SK-N-SH treated with all-trans-retinoic acid at 6 μM for 48 hours (cell line): ENCODE measurements at regions not wholly inside any gene's neighbourhood (a gene's known extent, or its start where the extent isn't known, plus 50 kb on each side); places are given as distances from the start of the nearest gene placed in this dataset.

Experiments used
- ATAC-seq: fragments of 200-7000 bp; cut with Tn5 transposase; 3 replicates; pipeline ENCODE4 v1.9.1; 2020; ENCODE audit warnings: mild to moderate bottlenecking, moderate library complexity
- BACH2 ChIP-seq: fragments of 250-450 bp; sonication (Bioruptor Pico); IDR thresholded peaks from 2 replicates; pipeline ENCODE4 v1.9.0; 2021; ENCODE audit warnings: mild to moderate bottlenecking, borderline replicate concordance
- CSDC2 ChIP-seq: fragments of 250-450 bp; sonication (Bioruptor Pico); IDR thresholded peaks from 2 replicates; pipeline ENCODE4 v1.5.0; 2020; ENCODE audit warnings: mild to moderate bottlenecking, moderate library complexity
- ISL1 ChIP-seq: fragments of 250-450 bp; sonication (Bioruptor Pico); IDR thresholded peaks from 2 replicates; pipeline ENCODE4 v2.1.2; 2022; ENCODE audit warnings: mild to moderate bottlenecking, moderate library complexity
- PATZ1 ChIP-seq: fragments of 250-450 bp; sonication (Bioruptor Pico); IDR thresholded peaks from 2 replicates; pipeline ENCODE4 v1.8.0; 2020; ENCODE audit warnings: mild to moderate bottlenecking, moderate library complexity, borderline replicate concordance
- RARB ChIP-seq: fragments of 250-450 bp; sonication (Bioruptor Pico); IDR thresholded peaks from 2 replicates; pipeline ENCODE4 v1.8.0; 2021; ENCODE audit warnings: mild to moderate bottlenecking, moderate library complexity
- SNAI2 ChIP-seq: fragments of 250-450 bp; sonication (Bioruptor Pico); IDR thresholded peaks from 2 replicates; pipeline ENCODE4 v1.5.0; 2020; ENCODE audit warnings: mild to moderate bottlenecking, moderate library complexity
- TCF4 ChIP-seq: fragments of 250-450 bp; sonication (Bioruptor Pico); IDR thresholded peaks from 2 replicates; pipeline ENCODE4 v1.8.0; 2021; ENCODE audit warnings: mild to moderate bottlenecking, moderate library complexity, borderline replicate concordance
- TOX ChIP-seq: fragments of 250-450 bp; sonication (Bioruptor Pico); IDR thresholded peaks from 2 replicates; pipeline ENCODE4 v1.8.0; 2021; ENCODE audit warnings: mild to moderate bottlenecking, moderate library complexity, borderline replicate concordance
- ZC3H10 ChIP-seq: fragments of 250-450 bp; sonication (Bioruptor Pico); IDR thresholded peaks from 2 replicates; pipeline ENCODE4 v1.5.1; 2021; ENCODE audit warnings: mild to moderate bottlenecking, moderate library complexity
- ZFP30 ChIP-seq: fragments of 450-650 bp; formaldehyde crosslinking; IDR thresholded peaks from 2 replicates; pipeline ENCODE4 v1.5.0; 2022; ENCODE audit warnings: mild to moderate bottlenecking, moderate library complexity
- ZNF70 ChIP-seq: fragments of 450-650 bp; formaldehyde crosslinking; IDR thresholded peaks from 2 replicates; pipeline ENCODE4 v1.5.0; 2020; ENCODE audit warnings: mild to moderate bottlenecking, moderate library complexity
- ZNF8 ChIP-seq: fragments of 450-650 bp; formaldehyde crosslinking; IDR thresholded peaks from 2 replicates; pipeline ENCODE4 v1.5.0; 2020; ENCODE audit warnings: mild to moderate bottlenecking, moderate library complexity
- TF ChIP-seq, protein P1 (sequence below): fragments of 250-450 bp; sonication (Bioruptor Pico); IDR thresholded peaks from 2 replicates; pipeline ENCODE4 v1.8.0; 2021; ENCODE audit warnings: low read depth, mild to moderate bottlenecking, moderate library complexity, borderline replicate concordance
- TF ChIP-seq, protein P2 (sequence below): fragments of 250-450 bp; sonication (Bioruptor Pico); IDR thresholded peaks from 2 replicates; pipeline ENCODE4 v1.5.1; 2020; ENCODE audit warnings: low read depth, mild to moderate bottlenecking, moderate library complexity
- TF ChIP-seq, protein P3 (sequence below): fragments of 250-450 bp; sonication (Bioruptor Pico); IDR thresholded peaks from 2 replicates; pipeline ENCODE4 v1.5.0; 2020; ENCODE audit warnings: mild to moderate bottlenecking, moderate library complexity
- TF ChIP-seq, protein P4 (sequence below): fragments of 250-450 bp; sonication (Bioruptor Pico); IDR thresholded peaks from 2 replicates; pipeline ENCODE4 v1.5.1; 2021; ENCODE audit warnings: mild to moderate bottlenecking, moderate library complexity

DNA sequence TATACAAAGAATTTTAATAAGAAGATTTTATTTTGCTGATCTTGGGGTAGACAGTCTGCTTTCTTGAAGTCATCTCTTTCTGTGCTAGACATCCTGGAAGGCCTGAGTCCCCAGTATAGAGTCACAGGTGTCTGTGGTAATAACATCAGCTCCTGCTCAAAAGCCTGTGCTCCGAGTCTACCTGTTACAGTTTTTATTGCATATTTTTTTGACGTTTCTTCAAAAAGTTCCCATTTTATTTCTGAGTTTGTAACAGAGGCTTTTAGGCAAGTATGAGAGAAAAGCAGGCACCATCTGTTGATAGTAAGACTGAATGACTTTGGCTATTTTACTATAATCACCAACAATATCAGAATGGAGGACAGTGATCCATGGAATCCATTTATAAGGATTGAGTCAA lies 58.0 kb upstream of the WDR26 start:
- no peak for ATAC-seq
- TF ChIP-seq, protein P1, sequence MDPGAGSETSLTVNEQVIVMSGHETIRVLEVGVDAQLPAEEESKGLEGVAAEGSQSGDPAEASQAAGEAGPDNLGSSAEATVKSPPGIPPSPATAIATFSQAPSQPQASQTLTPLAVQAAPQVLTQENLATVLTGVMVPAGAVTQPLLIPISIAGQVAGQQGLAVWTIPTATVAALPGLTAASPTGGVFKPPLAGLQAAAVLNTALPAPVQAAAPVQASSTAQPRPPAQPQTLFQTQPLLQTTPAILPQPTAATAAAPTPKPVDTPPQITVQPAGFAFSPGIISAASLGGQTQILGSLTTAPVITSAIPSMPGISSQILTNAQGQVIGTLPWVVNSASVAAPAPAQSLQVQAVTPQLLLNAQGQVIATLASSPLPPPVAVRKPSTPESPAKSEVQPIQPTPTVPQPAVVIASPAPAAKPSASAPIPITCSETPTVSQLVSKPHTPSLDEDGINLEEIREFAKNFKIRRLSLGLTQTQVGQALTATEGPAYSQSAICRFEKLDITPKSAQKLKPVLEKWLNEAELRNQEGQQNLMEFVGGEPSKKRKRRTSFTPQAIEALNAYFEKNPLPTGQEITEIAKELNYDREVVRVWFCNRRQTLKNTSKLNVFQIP (CRISPR knock-in tag), result no peak
- no peak for TF ChIP-seq TCF4 (CRISPR knock-in tag)
- no peak for TF ChIP-seq TOX
- TF ChIP-seq ZFP30 (CRISPR knock-in tag), result no peak
- TF ChIP-seq CSDC2, result no peak
- no peak for TF ChIP-seq SNAI2 (CRISPR knock-in tag)
- TF ChIP-seq RARB (CRISPR knock-in tag), result no peak
- TF ChIP-seq, protein P2, sequence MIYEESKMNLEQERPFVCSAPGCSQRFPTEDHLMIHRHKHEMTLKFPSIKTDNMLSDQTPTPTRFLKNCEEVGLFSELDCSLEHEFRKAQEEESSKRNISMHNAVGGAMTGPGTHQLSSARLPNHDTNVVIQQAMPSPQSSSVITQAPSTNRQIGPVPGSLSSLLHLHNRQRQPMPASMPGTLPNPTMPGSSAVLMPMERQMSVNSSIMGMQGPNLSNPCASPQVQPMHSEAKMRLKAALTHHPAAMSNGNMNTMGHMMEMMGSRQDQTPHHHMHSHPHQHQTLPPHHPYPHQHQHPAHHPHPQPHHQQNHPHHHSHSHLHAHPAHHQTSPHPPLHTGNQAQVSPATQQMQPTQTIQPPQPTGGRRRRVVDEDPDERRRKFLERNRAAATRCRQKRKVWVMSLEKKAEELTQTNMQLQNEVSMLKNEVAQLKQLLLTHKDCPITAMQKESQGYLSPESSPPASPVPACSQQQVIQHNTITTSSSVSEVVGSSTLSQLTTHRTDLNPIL (CRISPR knock-in tag), result no peak
- TF ChIP-seq, protein P3, sequence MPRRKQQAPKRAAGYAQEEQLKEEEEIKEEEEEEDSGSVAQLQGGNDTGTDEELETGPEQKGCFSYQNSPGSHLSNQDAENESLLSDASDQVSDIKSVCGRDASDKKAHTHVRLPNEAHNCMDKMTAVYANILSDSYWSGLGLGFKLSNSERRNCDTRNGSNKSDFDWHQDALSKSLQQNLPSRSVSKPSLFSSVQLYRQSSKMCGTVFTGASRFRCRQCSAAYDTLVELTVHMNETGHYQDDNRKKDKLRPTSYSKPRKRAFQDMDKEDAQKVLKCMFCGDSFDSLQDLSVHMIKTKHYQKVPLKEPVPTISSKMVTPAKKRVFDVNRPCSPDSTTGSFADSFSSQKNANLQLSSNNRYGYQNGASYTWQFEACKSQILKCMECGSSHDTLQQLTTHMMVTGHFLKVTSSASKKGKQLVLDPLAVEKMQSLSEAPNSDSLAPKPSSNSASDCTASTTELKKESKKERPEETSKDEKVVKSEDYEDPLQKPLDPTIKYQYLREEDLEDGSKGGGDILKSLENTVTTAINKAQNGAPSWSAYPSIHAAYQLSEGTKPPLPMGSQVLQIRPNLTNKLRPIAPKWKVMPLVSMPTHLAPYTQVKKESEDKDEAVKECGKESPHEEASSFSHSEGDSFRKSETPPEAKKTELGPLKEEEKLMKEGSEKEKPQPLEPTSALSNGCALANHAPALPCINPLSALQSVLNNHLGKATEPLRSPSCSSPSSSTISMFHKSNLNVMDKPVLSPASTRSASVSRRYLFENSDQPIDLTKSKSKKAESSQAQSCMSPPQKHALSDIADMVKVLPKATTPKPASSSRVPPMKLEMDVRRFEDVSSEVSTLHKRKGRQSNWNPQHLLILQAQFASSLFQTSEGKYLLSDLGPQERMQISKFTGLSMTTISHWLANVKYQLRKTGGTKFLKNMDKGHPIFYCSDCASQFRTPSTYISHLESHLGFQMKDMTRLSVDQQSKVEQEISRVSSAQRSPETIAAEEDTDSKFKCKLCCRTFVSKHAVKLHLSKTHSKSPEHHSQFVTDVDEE (CRISPR knock-in tag), result no peak
- TF ChIP-seq PATZ1 (CRISPR knock-in tag), result no peak
- TF ChIP-seq ZNF70 (CRISPR knock-in tag), result no peak
- TF ChIP-seq, all 23 proteins: peak for 0

- no peak for TF ChIP-seq RARB (CRISPR knock-in tag)
- TF ChIP-seq SNAI2 (CRISPR knock-in tag), result no peak
- no peak for TF ChIP-seq ZNF70 (CRISPR knock-in tag)
- TF ChIP-seq ZNF8 (CRISPR knock-in tag), result no peak
- TF ChIP-seq, protein P1 (CRISPR knock-in tag), result no peak
- no peak for TF ChIP-seq ZFP30 (CRISPR knock-in tag)
- TF ChIP-seq, protein P4, sequence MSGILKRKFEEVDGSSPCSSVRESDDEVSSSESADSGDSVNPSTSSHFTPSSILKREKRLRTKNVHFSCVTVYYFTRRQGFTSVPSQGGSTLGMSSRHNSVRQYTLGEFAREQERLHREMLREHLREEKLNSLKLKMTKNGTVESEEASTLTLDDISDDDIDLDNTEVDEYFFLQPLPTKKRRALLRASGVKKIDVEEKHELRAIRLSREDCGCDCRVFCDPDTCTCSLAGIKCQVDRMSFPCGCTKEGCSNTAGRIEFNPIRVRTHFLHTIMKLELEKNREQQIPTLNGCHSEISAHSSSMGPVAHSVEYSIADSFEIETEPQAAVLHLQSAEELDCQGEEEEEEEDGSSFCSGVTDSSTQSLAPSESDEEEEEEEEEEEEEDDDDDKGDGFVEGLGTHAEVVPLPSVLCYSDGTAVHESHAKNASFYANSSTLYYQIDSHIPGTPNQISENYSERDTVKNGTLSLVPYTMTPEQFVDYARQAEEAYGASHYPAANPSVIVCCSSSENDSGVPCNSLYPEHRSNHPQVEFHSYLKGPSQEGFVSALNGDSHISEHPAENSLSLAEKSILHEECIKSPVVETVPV (CRISPR knock-in tag), result no peak
- no peak for TF ChIP-seq ZC3H10 (CRISPR knock-in tag)
- TF ChIP-seq CSDC2, result no peak
- TF ChIP-seq ISL1 (CRISPR knock-in tag), result no peak
- no peak for TF ChIP-seq BACH2 (CRISPR knock-in tag)
- TF ChIP-seq TOX, result no peak
- TF ChIP-seq, protein P3 (CRISPR knock-in tag), result no peak
- no peak for ATAC-seq
These were observed 58.7 kb upstream of the WDR26 start for GRCh38 chr1:224493269-224493668.
